ENCODE measurements at regions not wholly inside any gene's neighbourhood (a gene's known extent, or its start where the extent isn't known, plus 50 kb on each side); places are given as distances from the start of the nearest gene placed in this dataset.

DNA sequence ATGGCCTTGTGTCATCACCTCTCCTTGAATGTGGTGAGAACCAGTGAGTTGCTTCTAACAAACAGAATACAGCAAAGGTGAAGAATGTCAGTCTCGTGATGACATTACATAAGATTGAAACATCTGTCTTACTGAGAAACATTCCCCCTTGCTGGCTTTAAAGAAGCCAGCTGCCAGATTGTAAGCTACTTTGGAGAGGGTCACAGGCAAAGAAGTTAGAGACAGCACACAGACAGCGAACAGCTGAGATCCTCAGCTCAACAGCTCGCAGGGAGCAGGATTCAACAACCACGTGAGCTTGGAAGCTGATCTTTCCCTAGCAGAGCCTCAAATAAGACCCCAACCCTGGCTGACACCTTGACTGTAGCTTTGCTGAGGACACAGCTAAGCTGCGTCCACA lies 367.9 kb downstream of the LIG4 start:
- Mint-ChIP-seq H3K9me3 (peaks cover 2% of the 10 kb centered on the region), H3K27me3 (no peaks in the 10 kb centered on the region), H3K4me3 (no peak overlapping the region), H3K4me1 (ENCODE audit: low read depth) (no peaks in the 10 kb centered on the region), H3K27ac (no peak overlapping the region), H3K36me3 (ENCODE audit: low read depth) (no peaks in the 10 kb centered on the region)
- Histone ChIP-seq H3K9me3 (ENCODE audit: control insufficient read depth in 1 of 2, insufficient read depth in 1 of 2, low read length in 2 of 2) (no peaks in the 10 kb centered on the region), H3K27ac (ENCODE audit: low read depth in 1 of 2, low read length in 2 of 2) (no peak overlapping the region), H3K27me3 (ENCODE audit: control insufficient read depth in 1 of 2, insufficient read depth in 2 of 2, low read length in 2 of 2) (no peaks in the 10 kb centered on the region), H3K4me3 (ENCODE audit: low read length) (no peak overlapping the region), H3K36me3 (ENCODE audit: insufficient read depth, low read length) (no peaks in the 10 kb centered on the region), H3K4me1 (ENCODE audit: insufficient read depth, low read length) (no peaks in the 10 kb centered on the region)
- ChIA-PET CTCF (no interaction called here), POLR2A (no interaction called here)
- DNase-seq (no peak), ATAC-seq (ENCODE audit: poor library complexity) (no peak)
- intact Hi-C loops (cut with DNase I, micrococcal nuclease), result no loop called here
- TF ChIP-seq, protein P1, sequence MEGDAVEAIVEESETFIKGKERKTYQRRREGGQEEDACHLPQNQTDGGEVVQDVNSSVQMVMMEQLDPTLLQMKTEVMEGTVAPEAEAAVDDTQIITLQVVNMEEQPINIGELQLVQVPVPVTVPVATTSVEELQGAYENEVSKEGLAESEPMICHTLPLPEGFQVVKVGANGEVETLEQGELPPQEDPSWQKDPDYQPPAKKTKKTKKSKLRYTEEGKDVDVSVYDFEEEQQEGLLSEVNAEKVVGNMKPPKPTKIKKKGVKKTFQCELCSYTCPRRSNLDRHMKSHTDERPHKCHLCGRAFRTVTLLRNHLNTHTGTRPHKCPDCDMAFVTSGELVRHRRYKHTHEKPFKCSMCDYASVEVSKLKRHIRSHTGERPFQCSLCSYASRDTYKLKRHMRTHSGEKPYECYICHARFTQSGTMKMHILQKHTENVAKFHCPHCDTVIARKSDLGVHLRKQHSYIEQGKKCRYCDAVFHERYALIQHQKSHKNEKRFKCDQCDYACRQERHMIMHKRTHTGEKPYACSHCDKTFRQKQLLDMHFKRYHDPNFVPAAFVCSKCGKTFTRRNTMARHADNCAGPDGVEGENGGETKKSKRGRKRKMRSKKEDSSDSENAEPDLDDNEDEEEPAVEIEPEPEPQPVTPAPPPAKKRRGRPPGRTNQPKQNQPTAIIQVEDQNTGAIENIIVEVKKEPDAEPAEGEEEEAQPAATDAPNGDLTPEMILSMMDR (IDR thresholded peaks at IDR 0.05), result no peak

DNA sequence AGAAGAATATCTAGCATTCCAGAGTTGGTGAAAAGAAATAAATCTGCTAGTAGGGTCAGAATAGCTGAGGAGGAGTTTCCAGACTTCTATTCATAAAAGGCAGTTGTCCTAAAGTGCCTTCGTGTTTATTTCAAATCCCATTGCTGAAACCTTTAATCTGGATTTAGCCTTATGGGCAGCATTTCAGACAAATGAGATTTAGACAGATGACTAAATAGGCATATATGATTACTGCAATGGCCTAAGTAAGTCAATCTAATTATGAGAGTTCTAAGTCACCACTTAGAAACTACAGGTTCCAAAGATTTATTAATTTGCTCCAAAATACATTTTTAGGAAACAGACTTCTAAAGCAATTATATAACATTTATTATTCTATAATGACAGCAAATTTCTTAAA lies 368.7 kb downstream of the LIG4 start:
- TF ChIP-seq, protein P1 (IDR thresholded peaks at IDR 0.05), result no peak
- Mint-ChIP-seq H3K27ac (no peak overlapping the region), H3K4me1 (ENCODE audit: low read depth) (no peaks in the 10 kb centered on the region), H3K36me3 (ENCODE audit: low read depth) (no peaks in the 10 kb centered on the region), H3K4me3 (no peak overlapping the region), H3K27me3 (no peaks in the 10 kb centered on the region), H3K9me3 (peaks cover 2% of the 10 kb centered on the region)
- POLR2A ChIA-PET, result no interaction called here
- CTCF ChIA-PET, result no interaction called here
- Histone ChIP-seq H3K36me3 (ENCODE audit: insufficient read depth, low read length) (no peaks in the 10 kb centered on the region), H3K9me3 (ENCODE audit: control insufficient read depth in 1 of 2, insufficient read depth in 1 of 2, low read length in 2 of 2) (no peaks in the 10 kb centered on the region), H3K4me1 (ENCODE audit: insufficient read depth, low read length) (no peaks in the 10 kb centered on the region), H3K27ac (ENCODE audit: low read depth in 1 of 2, low read length in 2 of 2) (no peak overlapping the region), H3K27me3 (ENCODE audit: control insufficient read depth in 1 of 2, insufficient read depth in 2 of 2, low read length in 2 of 2) (no peaks in the 10 kb centered on the region), H3K4me3 (ENCODE audit: low read length) (no peak overlapping the region)
- DNase-seq (no peak), ATAC-seq (ENCODE audit: poor library complexity) (no peak)
- intact Hi-C loops (cut with DNase I, micrococcal nuclease), result no loop called here

DNA sequence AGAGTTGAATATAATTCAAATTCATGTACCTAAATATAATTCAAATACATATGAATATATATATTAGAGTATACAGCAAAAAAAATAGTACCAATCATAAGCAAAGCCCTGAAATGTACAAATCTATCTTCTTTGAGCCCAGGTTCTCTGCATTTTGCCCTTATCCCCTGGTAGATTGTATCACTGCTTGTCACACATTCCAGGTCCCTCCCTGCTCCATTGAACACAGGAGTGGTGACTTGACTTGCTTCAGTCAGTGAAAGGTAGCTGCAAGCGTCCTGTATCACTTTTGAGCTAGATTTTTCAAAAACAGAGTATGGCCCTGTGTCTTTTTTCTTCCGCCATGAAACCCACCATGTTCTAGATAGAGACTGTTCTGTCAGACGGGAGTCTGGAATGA lies 369.4 kb downstream of the LIG4 start:
- ChIA-PET CTCF (no interaction called here), POLR2A (no interaction called here)
- Mint-ChIP-seq H3K4me1 (ENCODE audit: low read depth) (no peaks in the 10 kb centered on the region), H3K27ac (no peak overlapping the region), H3K4me3 (no peak overlapping the region), H3K27me3 (no peaks in the 10 kb centered on the region), H3K9me3 (peaks cover 2% of the 10 kb centered on the region), H3K36me3 (ENCODE audit: low read depth) (no peaks in the 10 kb centered on the region)
- intact Hi-C loops (cut with DNase I, micrococcal nuclease), result no loop called here
- Histone ChIP-seq H3K4me1 (ENCODE audit: insufficient read depth, low read length) (no peaks in the 10 kb centered on the region), H3K4me3 (ENCODE audit: low read length) (no peak overlapping the region), H3K27me3 (ENCODE audit: control insufficient read depth in 1 of 2, insufficient read depth in 2 of 2, low read length in 2 of 2) (no peaks in the 10 kb centered on the region), H3K9me3 (ENCODE audit: control insufficient read depth in 1 of 2, insufficient read depth in 1 of 2, low read length in 2 of 2) (no peaks in the 10 kb centered on the region), H3K36me3 (ENCODE audit: insufficient read depth, low read length) (no peaks in the 10 kb centered on the region), H3K27ac (ENCODE audit: low read depth in 1 of 2, low read length in 2 of 2) (no peak overlapping the region)
- TF ChIP-seq, protein P1 (IDR thresholded peaks at IDR 0.05), result no peak
- DNase-seq (no peak), ATAC-seq (ENCODE audit: poor library complexity) (no peak)

Data from CD4-positive, alpha-beta T cell (primary cell).